ENCODE measurements at regions not wholly inside any gene's neighbourhood (a gene's known extent, or its start where the extent isn't known, plus 50 kb on each side); places are given as distances from the start of the nearest gene placed in this dataset.

GRCh38 chr4:108502356-108502755 is 118.0 kb upstream of the RPL34 start:
- intact Hi-C loops (cut with micrococcal nuclease) = no loop called here
- no peak overlapping the region for H3K27ac ChIP-seq (ENCODE audit: low read depth in 1 of 2, low read length in 2 of 2)
- no peaks in the 10 kb centered on the region for H3K36me3 ChIP-seq (replicated peaks in 1 of 2; ENCODE audit: control insufficient read depth in 1 of 2, insufficient read depth in 2 of 2, low read length in 2 of 2)
- Mint-ChIP-seq H3K27me3 (ENCODE audit: low read depth in 3 of 3) (peaks cover 0 to 1% (median 0%) of the 10 kb centered on the region in 3 donors), H3K4me3 (no peak overlapping the region), H3K36me3 (peaks cover 0 to 4% of the 10 kb centered on the region in 2 donors), H3K9me3 (peaks cover 17 to 42% (median 25%) of the 10 kb centered on the region in 7 donors), H3K27ac (no peak overlapping the region), H3K4me1 (peaks cover 15% of the 10 kb centered on the region)
- H3K4me1 ChIP-seq (ENCODE audit: control insufficient read depth in 1 of 2, insufficient read depth in 2 of 2, low read length in 2 of 2) = peaks cover 7 to 9% of the 10 kb centered on the region in 2 donors
- no peak overlapping the region for H3K4me3 ChIP-seq (replicated peaks in 1 of 3; ENCODE audit: low read depth in 2 of 3, low read length in 3 of 3)
- H4K20me1 ChIP-seq (ENCODE audit: insufficient read depth, low read length) = no peaks in the 10 kb centered on the region
- 0% methylated on average over 1 of the region's 2 CpGs for WGBS (ENCODE audit: insufficient coverage)
- H3K27me3 ChIP-seq (ENCODE audit: control insufficient read depth in 2 of 2, insufficient read depth in 2 of 2, low read length in 2 of 2) = no peaks in the 10 kb centered on the region
- TF ChIP-seq CTCF (IDR thresholded peaks at IDR 0.05) = no peak
- no peak overlapping the region for H3K4me2 ChIP-seq (replicated peaks; ENCODE audit: extremely low read depth, low read length, poor library complexity, severe bottlenecking)
- H3K9ac ChIP-seq (ENCODE audit: insufficient read depth, low read length, poor library complexity, severe bottlenecking) = no peak overlapping the region
- no peak for DNase-seq
- peaks cover 0 to 3% of the 10 kb centered on the region in 2 donors for H3K9me3 ChIP-seq (replicated peaks in 1 of 2; ENCODE audit: control insufficient read depth in 1 of 2, insufficient read depth in 1 of 2, low read length in 2 of 2)
- H2AFZ ChIP-seq (ENCODE audit: insufficient read depth, low read depth, low read length, poor library complexity, severe bottlenecking) = no peak overlapping the region
- H3K79me2 ChIP-seq (ENCODE audit: insufficient read depth, low read length) = no peaks in the 10 kb centered on the region

GRCh38 chr4:108498925-108499324 is 121.5 kb upstream of the RPL34 start:
- no peak for TF ChIP-seq CTCF (IDR thresholded peaks at IDR 0.05)
- Histone ChIP-seq H3K27me3 (ENCODE audit: control insufficient read depth in 2 of 2, insufficient read depth in 2 of 2, low read length in 2 of 2) (no peaks in the 10 kb centered on the region), H4K20me1 (ENCODE audit: insufficient read depth, low read length) (no peaks in the 10 kb centered on the region), H3K9ac (ENCODE audit: insufficient read depth, low read length, poor library complexity, severe bottlenecking) (no peak overlapping the region), H3K4me1 (ENCODE audit: control insufficient read depth in 1 of 2, insufficient read depth in 2 of 2, low read length in 2 of 2) (peaks cover 7 to 9% of the 10 kb centered on the region in 2 donors), H3K4me3 (replicated peaks in 1 of 3; ENCODE audit: low read depth in 2 of 3, low read length in 3 of 3) (no peak overlapping the region), H3K36me3 (replicated peaks in 1 of 2; ENCODE audit: control insufficient read depth in 1 of 2, insufficient read depth in 2 of 2, low read length in 2 of 2) (no peaks in the 10 kb centered on the region), H3K4me2 (replicated peaks; ENCODE audit: extremely low read depth, low read length, poor library complexity, severe bottlenecking) (no peak overlapping the region), H2AFZ (ENCODE audit: insufficient read depth, low read depth, low read length, poor library complexity, severe bottlenecking) (no peak overlapping the region), H3K79me2 (ENCODE audit: insufficient read depth, low read length) (no peaks in the 10 kb centered on the region), H3K9me3 (replicated peaks in 1 of 2; ENCODE audit: control insufficient read depth in 1 of 2, insufficient read depth in 1 of 2, low read length in 2 of 2) (peaks cover 2 to 3% of the 10 kb centered on the region in 2 donors), H3K27ac (ENCODE audit: low read depth in 1 of 2, low read length in 2 of 2) (no peak overlapping the region)
- Mint-ChIP-seq H3K9me3 (peaks cover 7 to 26% (median 13%) of the 10 kb centered on the region in 7 donors), H3K4me1 (peaks cover 15% of the 10 kb centered on the region), H3K4me3 (no peak overlapping the region), H3K27me3 (ENCODE audit: low read depth in 3 of 3) (peaks cover 0 to 2% (median 1%) of the 10 kb centered on the region in 3 donors), H3K27ac (no peak overlapping the region), H3K36me3 (peaks cover 0 to 4% of the 10 kb centered on the region in 2 donors)
- intact Hi-C loops (cut with micrococcal nuclease) = no loop called here
- WGBS (ENCODE audit: insufficient coverage) = no CpG with 5 or more reads among the region's 3 CpGs
- no peak for DNase-seq
